ENCODE measurements at regions not wholly inside any gene's neighbourhood (a gene's known extent, or its start where the extent isn't known, plus 50 kb on each side); places are given as distances from the start of the nearest gene placed in this dataset.
"Not testable (repeated sequence)": the region's sequence is repeated elsewhere in the genome, so short reads cannot be mapped to it uniquely, and the experiment has no call there.

DNA sequence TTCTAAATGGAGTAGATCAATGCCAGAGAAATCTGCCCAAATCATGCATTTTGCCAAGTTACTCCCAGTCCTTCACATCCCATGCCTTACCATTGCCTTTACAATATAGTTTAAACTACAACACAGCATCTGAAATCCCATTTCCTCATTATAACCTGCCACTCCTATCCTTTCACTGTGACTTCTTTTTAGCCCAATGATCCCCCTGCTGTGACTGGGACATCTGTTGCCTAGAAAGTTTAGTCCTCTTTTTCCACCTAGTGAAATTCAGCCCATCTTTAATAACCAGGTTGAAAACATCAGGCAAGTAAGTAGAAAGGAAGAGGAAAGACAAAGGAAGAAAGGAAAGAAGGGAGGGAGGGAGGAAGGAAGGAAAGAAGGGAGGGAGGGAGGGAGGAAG is 627.9 kb upstream of the ZNF385D start:
- Histone ChIP-seq H3K4me3 (ENCODE audit: low read length) (no peak overlapping the region), H3K4me1 (ENCODE audit: control insufficient read depth, insufficient read depth, low read length) (no peaks in the 10 kb centered on the region), H3K9me3 (ENCODE audit: control insufficient read depth, insufficient read depth, low read length) (no peaks in the 10 kb centered on the region), H3K27ac (ENCODE audit: low read length) (no peak overlapping the region), H3K36me3 (ENCODE audit: control insufficient read depth, insufficient read depth, low read length) (no peaks in the 10 kb centered on the region), H3K27me3 (ENCODE audit: control insufficient read depth, insufficient read depth, low read length) (no peaks in the 10 kb centered on the region)
- Mint-ChIP-seq H3K4me1 (no peaks in the 10 kb centered on the region), H3K27me3 (ENCODE audit: low read depth in 2 of 2) (peaks cover 0 to 4% of the 10 kb centered on the region in 2 donors), H3K27ac (no peak overlapping the region), H3K4me3 (no peak overlapping the region), H3K9me3 (peaks cover 12 to 18% of the 10 kb centered on the region in 2 donors), H3K36me3 (no peaks in the 10 kb centered on the region)
- intact Hi-C loops (cut with micrococcal nuclease): no loop called here
- no peak for ATAC-seq
- no peak for DNase-seq
- TF ChIP-seq, protein P1, sequence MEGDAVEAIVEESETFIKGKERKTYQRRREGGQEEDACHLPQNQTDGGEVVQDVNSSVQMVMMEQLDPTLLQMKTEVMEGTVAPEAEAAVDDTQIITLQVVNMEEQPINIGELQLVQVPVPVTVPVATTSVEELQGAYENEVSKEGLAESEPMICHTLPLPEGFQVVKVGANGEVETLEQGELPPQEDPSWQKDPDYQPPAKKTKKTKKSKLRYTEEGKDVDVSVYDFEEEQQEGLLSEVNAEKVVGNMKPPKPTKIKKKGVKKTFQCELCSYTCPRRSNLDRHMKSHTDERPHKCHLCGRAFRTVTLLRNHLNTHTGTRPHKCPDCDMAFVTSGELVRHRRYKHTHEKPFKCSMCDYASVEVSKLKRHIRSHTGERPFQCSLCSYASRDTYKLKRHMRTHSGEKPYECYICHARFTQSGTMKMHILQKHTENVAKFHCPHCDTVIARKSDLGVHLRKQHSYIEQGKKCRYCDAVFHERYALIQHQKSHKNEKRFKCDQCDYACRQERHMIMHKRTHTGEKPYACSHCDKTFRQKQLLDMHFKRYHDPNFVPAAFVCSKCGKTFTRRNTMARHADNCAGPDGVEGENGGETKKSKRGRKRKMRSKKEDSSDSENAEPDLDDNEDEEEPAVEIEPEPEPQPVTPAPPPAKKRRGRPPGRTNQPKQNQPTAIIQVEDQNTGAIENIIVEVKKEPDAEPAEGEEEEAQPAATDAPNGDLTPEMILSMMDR (IDR thresholded peaks at IDR 0.05): no peak

DNA sequence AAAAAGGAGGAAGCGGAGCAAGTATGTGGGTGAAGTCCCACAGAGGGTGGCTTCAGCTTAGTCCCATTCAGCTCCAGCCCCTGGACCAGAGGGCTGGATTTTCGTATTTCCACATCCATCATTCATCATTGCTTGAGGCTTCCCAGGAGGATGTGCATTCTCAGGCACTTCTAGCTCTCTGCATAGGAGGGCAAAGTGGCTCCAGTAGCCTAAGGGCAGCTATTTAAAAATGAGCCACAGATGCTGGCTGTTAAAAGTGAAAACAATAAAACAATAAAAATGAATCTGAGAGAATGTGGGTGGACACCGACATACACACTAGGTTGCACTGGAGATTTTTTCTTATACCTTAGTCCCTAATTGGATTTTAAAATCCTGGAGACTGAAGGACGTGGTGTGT is 629.2 kb upstream of the ZNF385D start:
- H3K27ac Mint-ChIP-seq: no peak overlapping the region
- Histone ChIP-seq H3K9me3 (ENCODE audit: control insufficient read depth, insufficient read depth, low read length) (no peaks in the 10 kb centered on the region), H3K4me1 (ENCODE audit: control insufficient read depth, insufficient read depth, low read length) (no peaks in the 10 kb centered on the region), H3K27ac (ENCODE audit: low read length) (no peak overlapping the region), H3K36me3 (ENCODE audit: control insufficient read depth, insufficient read depth, low read length) (no peaks in the 10 kb centered on the region), H3K27me3 (ENCODE audit: control insufficient read depth, insufficient read depth, low read length) (no peaks in the 10 kb centered on the region), H3K4me3 (ENCODE audit: low read length) (no peak overlapping the region)
- H3K9me3 Mint-ChIP-seq: peaks cover 7 to 14% of the 10 kb centered on the region in 2 donors
- H3K4me1 Mint-ChIP-seq: no peaks in the 10 kb centered on the region
- H3K27me3 Mint-ChIP-seq (ENCODE audit: low read depth in 2 of 2): no peaks in the 10 kb centered on the region
- no peaks in the 10 kb centered on the region for H3K36me3 Mint-ChIP-seq
- intact Hi-C loops (cut with micrococcal nuclease): no loop called here
- DNase-seq (no peak), ATAC-seq (no peak)
- TF ChIP-seq, protein P1 (IDR thresholded peaks at IDR 0.05): no peak
- 85% methylated on average over 3 of the region's 4 CpGs for WGBS (ENCODE audit: insufficient coverage)
- no peak overlapping the region for H3K4me3 Mint-ChIP-seq

DNA sequence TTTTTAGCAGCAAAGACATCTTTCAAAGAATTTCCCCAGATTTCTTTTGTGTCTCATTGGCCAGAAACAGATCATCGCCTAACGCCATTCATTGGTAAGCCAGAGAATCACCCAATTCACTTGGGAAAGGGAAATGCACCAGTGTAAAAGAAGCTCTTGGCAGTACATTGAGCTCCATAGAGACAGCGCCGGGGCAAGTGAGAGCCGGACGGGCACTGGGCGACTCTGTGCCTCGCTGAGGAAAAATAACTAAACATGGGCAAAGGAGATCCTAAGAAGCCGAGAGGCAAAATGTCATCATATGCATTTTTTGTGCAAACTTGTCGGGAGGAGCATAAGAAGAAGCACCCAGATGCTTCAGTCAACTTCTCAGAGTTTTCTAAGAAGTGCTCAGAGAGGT is 630.6 kb upstream of the ZNF385D start:
- H3K9me3 ChIP-seq (ENCODE audit: control insufficient read depth, insufficient read depth, low read length); H3K27me3 ChIP-seq (ENCODE audit: control insufficient read depth, insufficient read depth, low read length); H3K4me1 Mint-ChIP-seq; H3K4me3 ChIP-seq (ENCODE audit: low read length); H3K36me3 ChIP-seq (ENCODE audit: control insufficient read depth, insufficient read depth, low read length); intact Hi-C loops (cut with micrococcal nuclease); H3K36me3 Mint-ChIP-seq; H3K4me1 ChIP-seq (ENCODE audit: control insufficient read depth, insufficient read depth, low read length); H3K27me3 Mint-ChIP-seq (ENCODE audit: low read depth in 2 of 2); H3K27ac Mint-ChIP-seq; ATAC-seq; H3K27ac ChIP-seq (ENCODE audit: low read length): not testable (repeated sequence)
- DNase-seq: peak in 1 of 2 donors; percentile 15
- H3K9me3 Mint-ChIP-seq: peaks cover 7 to 14% of the 10 kb centered on the region in 2 donors
- WGBS (ENCODE audit: insufficient coverage): 92% methylated on average over 8 of the region's 10 CpGs
- peak overlapping the region; percentile 58 for H3K4me3 Mint-ChIP-seq

DNA sequence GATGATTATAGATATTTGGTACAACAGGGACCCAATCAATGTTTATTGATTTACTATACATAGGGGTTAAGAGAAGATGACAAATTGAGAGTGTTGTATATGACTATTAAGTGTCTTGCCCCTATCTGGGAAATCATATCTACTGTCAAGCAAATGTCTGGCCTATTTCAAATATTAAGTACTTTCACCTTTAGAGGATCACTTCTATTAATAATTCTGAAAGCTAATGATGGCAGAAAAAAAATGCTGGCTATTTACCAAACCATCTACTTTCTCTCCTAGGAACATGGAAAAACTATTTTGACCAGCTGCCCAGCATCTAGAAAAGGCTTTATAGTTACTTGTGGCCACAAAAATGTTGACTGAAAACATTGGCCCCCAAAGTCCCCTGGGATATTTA is 632.3 kb upstream of the ZNF385D start:
- no peaks in the 10 kb centered on the region for H3K27me3 ChIP-seq (ENCODE audit: control insufficient read depth, insufficient read depth, low read length)
- no peaks in the 10 kb centered on the region for H3K36me3 Mint-ChIP-seq
- no peaks in the 10 kb centered on the region for H3K36me3 ChIP-seq (ENCODE audit: control insufficient read depth, insufficient read depth, low read length)
- no peaks in the 10 kb centered on the region for H3K27me3 Mint-ChIP-seq (ENCODE audit: low read depth in 2 of 2)
- H3K4me1 ChIP-seq (ENCODE audit: control insufficient read depth, insufficient read depth, low read length): no peaks in the 10 kb centered on the region
- H3K27ac Mint-ChIP-seq: no peak overlapping the region
- H3K4me3 ChIP-seq (ENCODE audit: low read length): no peak overlapping the region
- intact Hi-C loops (cut with micrococcal nuclease): no loop called here
- H3K27ac ChIP-seq (ENCODE audit: low read length): no peak overlapping the region
- DNase-seq (no peak), ATAC-seq (no peak)
- TF ChIP-seq, protein P1 (IDR thresholded peaks at IDR 0.05): no peak
- H3K4me3 Mint-ChIP-seq: no peak overlapping the region
- H3K4me1 Mint-ChIP-seq: no peaks in the 10 kb centered on the region
- H3K9me3 Mint-ChIP-seq: peaks cover 5 to 14% of the 10 kb centered on the region in 2 donors
- no peaks in the 10 kb centered on the region for H3K9me3 ChIP-seq (ENCODE audit: control insufficient read depth, insufficient read depth, low read length)
